ENCODE measurements at regions not wholly inside any gene's neighbourhood (a gene's known extent, or its start where the extent isn't known, plus 50 kb on each side); places are given as distances from the start of the nearest gene placed in this dataset.

DNA sequence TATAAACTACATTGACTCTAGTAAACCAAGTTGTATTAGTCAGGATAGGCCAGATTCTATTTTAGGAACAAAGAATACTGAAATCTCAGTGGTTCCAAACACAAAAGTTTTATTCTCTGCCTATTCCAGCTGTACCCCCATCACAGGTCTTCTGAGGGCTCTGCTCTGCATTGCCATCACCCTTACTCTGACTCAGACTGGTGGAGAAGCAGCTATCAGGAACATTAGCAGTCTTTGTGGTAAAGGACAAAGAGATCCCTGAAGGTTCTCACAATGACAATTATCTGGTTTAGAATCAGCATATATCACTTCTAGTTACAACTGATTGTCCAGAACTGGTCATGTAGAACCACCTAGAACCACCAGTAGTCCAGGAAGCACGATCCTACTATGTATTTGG, 251.1 kb downstream of the GLUD2 start:
- ChIA-PET POLR2A (no interaction called here), SMC1A (ENCODE audit: uncharacterized antibody, unreplicated experiment) (interaction anchor here (0.6 to 1.0 kb wide), 4 partner anchors 24 to 770 kb away, joined by 3 read pairs; no protein-coding TSS in a partner anchor), CTCF (interaction anchor here (0.6 kb wide), 1 partner anchor 22 kb away, joined by 4 read pairs; no protein-coding TSS in a partner anchor), RAD21 (ENCODE audit: unreplicated experiment) (no interaction called here)
- H3K27ac ChIP-seq (ENCODE audit: control insufficient read depth, insufficient read depth) = no peak overlapping the region
- H3K79me2 ChIP-seq (ENCODE audit: control insufficient read depth, insufficient read depth, low read length) = no peaks in the 10 kb centered on the region
- intact Hi-C loops (cut with micrococcal nuclease; ENCODE audit: unreplicated experiment) (no loop called here), in situ Hi-C loops (cut with MboI) (no loop called here)
- no peak for FAIRE-seq
- H4K20me1 ChIP-seq (ENCODE audit: control insufficient read depth, insufficient read depth) = no peaks in the 10 kb centered on the region
- no peak overlapping the region for H3K9ac ChIP-seq (ENCODE audit: control insufficient read depth, insufficient read depth, low read length)
- no peaks in the 10 kb centered on the region for H3K27me3 ChIP-seq (replicated peaks in 1 of 2; ENCODE audit: control insufficient read depth in 2 of 2, insufficient read depth in 2 of 2, low read length in 1 of 2)
- DNase-seq (ENCODE audit: low read depth, low spot score) = no peak
- H3K4me3 ChIP-seq = no peak overlapping the region
- TF ChIP-seq, protein P1, sequence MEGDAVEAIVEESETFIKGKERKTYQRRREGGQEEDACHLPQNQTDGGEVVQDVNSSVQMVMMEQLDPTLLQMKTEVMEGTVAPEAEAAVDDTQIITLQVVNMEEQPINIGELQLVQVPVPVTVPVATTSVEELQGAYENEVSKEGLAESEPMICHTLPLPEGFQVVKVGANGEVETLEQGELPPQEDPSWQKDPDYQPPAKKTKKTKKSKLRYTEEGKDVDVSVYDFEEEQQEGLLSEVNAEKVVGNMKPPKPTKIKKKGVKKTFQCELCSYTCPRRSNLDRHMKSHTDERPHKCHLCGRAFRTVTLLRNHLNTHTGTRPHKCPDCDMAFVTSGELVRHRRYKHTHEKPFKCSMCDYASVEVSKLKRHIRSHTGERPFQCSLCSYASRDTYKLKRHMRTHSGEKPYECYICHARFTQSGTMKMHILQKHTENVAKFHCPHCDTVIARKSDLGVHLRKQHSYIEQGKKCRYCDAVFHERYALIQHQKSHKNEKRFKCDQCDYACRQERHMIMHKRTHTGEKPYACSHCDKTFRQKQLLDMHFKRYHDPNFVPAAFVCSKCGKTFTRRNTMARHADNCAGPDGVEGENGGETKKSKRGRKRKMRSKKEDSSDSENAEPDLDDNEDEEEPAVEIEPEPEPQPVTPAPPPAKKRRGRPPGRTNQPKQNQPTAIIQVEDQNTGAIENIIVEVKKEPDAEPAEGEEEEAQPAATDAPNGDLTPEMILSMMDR (IDR thresholded peaks at IDR 0.05 in 2 of 3, conservative IDR thresholded peaks at IDR 0.05 in 1 of 3; ENCODE audit: control insufficient read depth in 2 of 3, extremely low read depth in 1 of 3, insufficient read depth in 1 of 3, low read depth in 3 of 3, low read length in 3 of 3) = no peak
- TF ChIP-seq SP1 (IDR thresholded peaks at IDR 0.05; ENCODE audit: low read depth, low read length) = no peak
- TF ChIP-seq, protein P2, sequence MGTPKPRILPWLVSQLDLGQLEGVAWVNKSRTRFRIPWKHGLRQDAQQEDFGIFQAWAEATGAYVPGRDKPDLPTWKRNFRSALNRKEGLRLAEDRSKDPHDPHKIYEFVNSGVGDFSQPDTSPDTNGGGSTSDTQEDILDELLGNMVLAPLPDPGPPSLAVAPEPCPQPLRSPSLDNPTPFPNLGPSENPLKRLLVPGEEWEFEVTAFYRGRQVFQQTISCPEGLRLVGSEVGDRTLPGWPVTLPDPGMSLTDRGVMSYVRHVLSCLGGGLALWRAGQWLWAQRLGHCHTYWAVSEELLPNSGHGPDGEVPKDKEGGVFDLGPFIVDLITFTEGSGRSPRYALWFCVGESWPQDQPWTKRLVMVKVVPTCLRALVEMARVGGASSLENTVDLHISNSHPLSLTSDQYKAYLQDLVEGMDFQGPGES (IDR thresholded peaks at IDR 0.05) = no peak
- TF ChIP-seq STAT1 (conservative IDR thresholded peaks at IDR 0.05) = no peak
- TF ChIP-seq, protein P3, sequence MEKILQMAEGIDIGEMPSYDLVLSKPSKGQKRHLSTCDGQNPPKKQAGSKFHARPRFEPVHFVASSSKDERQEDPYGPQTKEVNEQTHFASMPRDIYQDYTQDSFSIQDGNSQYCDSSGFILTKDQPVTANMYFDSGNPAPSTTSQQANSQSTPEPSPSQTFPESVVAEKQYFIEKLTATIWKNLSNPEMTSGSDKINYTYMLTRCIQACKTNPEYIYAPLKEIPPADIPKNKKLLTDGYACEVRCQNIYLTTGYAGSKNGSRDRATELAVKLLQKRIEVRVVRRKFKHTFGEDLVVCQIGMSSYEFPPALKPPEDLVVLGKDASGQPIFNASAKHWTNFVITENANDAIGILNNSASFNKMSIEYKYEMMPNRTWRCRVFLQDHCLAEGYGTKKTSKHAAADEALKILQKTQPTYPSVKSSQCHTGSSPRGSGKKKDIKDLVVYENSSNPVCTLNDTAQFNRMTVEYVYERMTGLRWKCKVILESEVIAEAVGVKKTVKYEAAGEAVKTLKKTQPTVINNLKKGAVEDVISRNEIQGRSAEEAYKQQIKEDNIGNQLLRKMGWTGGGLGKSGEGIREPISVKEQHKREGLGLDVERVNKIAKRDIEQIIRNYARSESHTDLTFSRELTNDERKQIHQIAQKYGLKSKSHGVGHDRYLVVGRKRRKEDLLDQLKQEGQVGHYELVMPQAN (conservative IDR thresholded peaks at IDR 0.05) = no peak
- TF ChIP-seq GATAD2B (conservative IDR thresholded peaks at IDR 0.05; ENCODE audit: low read depth) = no peak
- TF ChIP-seq, protein P4, sequence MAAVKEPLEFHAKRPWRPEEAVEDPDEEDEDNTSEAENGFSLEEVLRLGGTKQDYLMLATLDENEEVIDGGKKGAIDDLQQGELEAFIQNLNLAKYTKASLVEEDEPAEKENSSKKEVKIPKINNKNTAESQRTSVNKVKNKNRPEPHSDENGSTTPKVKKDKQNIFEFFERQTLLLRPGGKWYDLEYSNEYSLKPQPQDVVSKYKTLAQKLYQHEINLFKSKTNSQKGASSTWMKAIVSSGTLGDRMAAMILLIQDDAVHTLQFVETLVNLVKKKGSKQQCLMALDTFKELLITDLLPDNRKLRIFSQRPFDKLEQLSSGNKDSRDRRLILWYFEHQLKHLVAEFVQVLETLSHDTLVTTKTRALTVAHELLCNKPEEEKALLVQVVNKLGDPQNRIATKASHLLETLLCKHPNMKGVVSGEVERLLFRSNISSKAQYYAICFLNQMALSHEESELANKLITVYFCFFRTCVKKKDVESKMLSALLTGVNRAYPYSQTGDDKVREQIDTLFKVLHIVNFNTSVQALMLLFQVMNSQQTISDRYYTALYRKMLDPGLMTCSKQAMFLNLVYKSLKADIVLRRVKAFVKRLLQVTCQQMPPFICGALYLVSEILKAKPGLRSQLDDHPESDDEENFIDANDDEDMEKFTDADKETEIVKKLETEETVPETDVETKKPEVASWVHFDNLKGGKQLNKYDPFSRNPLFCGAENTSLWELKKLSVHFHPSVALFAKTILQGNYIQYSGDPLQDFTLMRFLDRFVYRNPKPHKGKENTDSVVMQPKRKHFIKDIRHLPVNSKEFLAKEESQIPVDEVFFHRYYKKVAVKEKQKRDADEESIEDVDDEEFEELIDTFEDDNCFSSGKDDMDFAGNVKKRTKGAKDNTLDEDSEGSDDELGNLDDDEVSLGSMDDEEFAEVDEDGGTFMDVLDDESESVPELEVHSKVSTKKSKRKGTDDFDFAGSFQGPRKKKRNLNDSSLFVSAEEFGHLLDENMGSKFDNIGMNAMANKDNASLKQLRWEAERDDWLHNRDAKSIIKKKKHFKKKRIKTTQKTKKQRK (IDR thresholded peaks at IDR 0.05; ENCODE audit: low read depth, low read length) = no peak
- no peaks in the 10 kb centered on the region for H3K4me1 ChIP-seq (ENCODE audit: control insufficient read depth, insufficient read depth, low read length)
- ATAC-seq = peak; percentile 27; the same call in 1 of the 3 replicates
- H2AFZ ChIP-seq (ENCODE audit: control insufficient read depth, low read depth, low read length) = no peak overlapping the region; the same call in 1 of the 2 replicates
- no peaks in the 10 kb centered on the region for H3K9me3 ChIP-seq (replicated peaks; ENCODE audit: control insufficient read depth, insufficient read depth, low read length)
- BruUV-seq (replicated peaks) = no TSS peak
- no peaks in the 10 kb centered on the region for H3K36me3 ChIP-seq (ENCODE audit: control insufficient read depth in 2 of 2, insufficient read depth in 2 of 2, low read length in 1 of 2)
- WGBS (ENCODE audit: insufficient coverage, insufficient replicate concordance, low lambda C conversion rate, missing lambda C conversion rate) = 16% methylated on average over 1 of the region's 1 CpG
- no peak overlapping the region for H3K4me2 ChIP-seq (ENCODE audit: control insufficient read depth, insufficient read depth)

Measured in GM12878 (cell line).